HG03575 (cell line): ENCODE measurements at regions not wholly inside any gene's neighbourhood (a gene's known extent, or its start where the extent isn't known, plus 50 kb on each side); places are given as distances from the start of the nearest gene placed in this dataset.
"Not testable (repeated sequence)": the region's sequence is repeated elsewhere in the genome, so short reads cannot be mapped to it uniquely, and the experiment has no call there.

Experiments used
- ATAC-seq: cut with Tn5 transposase; IDR thresholded peaks from one replicate; pipeline ENCODE4 v1.9.1; 2021; ENCODE audit not compliant: unreplicated experiment, insufficient number of reproducible peaks, low FRiP score; ENCODE audit errors: extremely low read depth

DNA sequence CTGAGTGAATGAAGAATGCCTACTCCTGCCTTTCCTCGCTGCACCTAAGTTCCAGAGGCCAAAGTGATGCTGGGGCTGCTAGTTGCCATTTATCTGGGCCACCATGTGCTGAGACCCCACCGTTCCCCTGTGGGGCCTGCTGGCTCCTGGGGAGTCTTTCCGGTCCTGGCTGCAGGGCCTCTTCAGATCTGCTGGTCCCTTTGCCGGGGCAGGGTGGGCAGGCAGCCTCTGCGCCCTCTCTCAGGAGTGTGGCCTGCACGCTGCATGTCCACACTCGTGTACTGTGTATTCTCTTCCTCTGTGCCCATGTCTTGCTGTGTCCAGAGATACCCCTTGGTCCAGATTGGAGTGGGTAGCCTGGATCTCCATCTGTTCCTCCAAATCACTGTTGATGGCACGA lies 151.8 kb upstream of the MED13 start:
- no peak for ATAC-seq

DNA sequence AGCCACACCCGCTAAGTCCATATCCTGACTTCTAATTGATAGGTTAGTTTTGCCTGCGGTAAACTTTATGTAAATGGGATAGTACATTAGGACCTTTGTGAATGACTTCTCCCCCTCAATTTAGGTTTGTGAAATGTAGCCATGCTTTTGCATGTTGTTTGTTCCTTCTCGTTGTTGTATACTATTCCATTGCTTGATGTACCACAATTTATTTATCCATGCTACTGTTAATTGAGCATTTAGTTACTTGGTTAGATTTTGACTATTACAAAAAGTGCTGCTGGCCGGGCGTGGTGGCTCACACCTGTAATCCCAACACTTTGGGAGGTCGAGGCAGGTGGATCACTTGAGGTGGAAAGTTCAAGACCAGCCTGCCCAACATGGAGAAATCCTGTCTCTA lies 150.8 kb upstream of the MED13 start:
- ATAC-seq = not testable (repeated sequence)

DNA sequence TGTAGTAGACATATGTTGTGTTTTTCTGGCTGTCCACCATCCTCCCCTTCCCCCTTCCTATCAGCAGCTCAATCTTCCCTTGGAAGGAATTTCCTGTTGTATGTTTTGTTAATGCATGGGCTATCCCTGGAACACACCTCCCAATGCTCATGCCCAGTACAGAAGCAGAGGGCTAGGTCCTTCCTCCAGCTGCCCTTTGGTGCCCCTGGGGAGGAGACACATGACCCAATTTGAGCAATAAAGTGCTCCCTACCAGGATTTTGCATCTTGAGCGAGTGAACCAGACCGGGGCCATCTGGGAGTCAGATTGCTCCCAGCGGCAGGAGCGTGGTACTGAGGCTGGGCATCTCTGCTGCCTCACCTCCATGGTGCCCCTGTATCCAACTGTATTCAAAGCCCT lies 141.5 kb upstream of the MED13 start:
- ATAC-seq = no peak

DNA sequence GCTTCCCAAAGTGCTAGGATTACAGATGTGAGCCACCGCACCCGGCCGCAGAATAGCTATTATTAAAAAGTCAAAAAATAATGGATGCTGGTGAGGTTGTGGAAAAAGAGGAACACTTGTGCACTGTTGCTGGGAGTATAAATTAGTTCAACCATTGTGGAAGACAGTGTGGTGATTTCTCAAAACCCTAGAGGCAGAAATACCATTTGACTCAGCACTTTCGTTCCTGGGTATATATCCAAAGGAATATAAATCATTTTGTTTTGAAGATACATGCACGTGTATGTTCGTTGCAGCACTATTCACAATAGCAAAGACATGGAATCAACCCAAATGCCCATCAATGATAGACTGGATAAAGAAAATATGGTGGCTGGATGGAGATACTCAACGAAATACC lies 132.1 kb upstream of the MED13 start:
- ATAC-seq = not testable (repeated sequence)

DNA sequence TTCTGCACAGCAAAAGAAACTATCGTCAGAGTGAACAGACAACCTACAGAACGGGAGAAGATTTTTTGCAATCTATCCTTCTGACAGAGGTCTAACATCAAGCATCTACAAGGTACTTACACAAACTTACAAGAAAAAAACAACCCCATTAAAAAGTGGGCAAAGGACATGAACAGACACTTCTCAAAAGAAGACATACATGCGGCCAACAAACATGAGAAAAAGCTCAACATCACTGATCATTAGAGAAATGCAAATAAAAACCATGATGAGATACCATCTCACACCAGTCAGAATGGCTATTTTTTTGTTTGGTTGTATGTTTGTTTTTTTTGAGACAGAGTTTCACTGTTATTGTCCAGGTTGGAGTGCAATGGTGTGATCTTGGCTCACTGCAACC lies 131.5 kb upstream of the MED13 start:
- ATAC-seq = not testable (repeated sequence)

DNA sequence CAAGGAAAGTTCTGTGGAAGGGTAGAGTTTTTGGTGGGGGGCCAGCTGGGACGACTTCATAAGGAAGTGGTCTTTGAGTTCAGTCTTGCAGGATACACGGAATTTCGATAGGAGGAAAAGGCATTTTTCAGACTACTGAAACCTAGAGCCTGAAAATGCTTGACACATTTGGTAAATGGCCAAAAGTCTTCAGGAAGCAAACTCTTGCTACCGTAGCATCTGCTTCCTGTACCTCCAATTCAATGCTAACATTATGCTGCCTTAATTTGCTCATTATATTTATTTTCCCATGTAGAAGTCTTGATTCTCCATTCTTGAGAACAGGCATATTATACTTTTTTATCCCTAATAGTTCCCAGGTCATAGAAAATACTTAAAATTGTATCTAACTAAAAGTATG lies 129.3 kb upstream of the MED13 start:
- no peak for ATAC-seq

DNA sequence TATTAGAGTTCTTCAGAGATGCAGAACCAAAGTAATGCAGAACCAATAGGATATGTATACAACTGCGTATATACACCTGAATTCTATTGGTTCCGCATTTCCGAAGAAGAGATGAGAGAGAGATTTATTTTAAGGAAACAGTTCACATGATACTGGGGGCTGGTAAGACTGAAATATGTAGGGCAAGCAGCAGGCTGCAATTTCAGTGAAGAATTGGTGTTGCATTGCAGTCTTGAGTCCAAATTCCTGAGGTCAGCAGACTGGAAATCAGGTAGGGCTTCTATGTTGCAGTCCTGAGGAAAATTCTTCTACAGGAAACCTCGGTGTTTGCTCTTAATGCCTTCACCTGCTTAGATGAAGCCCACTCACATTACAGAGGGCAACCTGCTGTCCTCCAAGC lies 128.2 kb upstream of the MED13 start:
- no peak for ATAC-seq

DNA sequence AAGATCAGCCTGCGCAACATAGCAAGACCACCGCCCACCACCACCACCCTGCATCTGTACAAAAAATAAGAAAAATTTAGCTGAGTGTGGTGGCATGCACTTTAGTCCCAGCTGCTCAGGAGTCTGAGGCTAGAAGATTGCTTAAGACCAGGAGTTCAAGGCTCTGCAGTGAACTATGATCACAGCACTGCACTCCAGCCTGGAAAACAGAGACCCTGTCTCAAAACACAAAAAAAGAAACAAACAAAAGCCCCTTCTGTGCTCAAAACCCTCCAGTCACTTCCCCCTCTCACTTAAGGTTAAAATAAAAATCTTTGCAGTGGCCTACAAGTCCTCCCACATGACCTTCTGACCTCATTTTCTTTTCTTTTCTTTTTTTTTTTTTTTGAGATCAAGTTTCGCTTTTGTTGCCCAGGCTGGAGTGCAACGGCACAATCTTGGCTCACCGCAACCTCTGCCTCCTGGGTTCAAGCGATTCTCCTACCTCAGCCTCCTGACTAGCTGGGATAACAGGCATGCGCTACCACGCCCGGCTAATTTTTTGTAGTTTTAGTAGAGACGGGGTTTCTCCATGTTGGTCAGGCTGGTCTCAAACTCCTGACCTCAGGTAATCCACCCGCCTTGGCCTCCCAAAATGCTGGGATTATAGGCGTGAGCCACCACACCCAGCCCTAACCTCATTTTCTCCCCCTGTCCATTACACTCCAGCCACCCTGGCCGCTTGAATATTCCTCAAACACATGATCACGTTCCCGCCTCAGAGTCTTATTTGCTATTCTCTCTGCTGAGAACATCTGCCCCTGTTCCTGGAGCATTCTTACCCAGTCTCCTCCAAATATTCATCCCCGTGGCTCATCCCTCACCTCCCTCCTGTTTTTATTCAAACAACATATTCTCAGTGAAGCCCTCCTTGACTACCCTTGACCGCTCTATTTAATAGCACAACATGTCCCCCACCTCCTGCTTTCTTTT lies 126.6 kb upstream of the MED13 start:
- no peak for ATAC-seq

DNA sequence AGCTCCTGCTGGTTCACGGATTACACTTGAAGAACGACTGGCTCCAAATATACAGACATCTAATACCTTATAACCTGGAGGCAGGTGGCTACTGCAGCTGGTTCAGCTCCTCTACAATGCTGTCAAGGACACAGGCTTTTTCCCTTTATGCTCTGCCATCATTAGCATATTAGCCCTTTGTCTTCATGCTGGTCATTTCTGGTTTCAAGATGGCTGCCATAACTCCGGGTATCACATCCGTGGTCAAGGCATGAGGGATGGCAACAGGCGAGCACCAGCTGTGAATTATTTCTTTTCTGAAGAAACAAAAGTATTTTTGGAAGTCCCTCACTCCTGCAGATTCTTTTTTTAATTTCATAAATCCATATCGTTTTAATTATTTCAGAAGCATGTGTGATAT lies 124.3 kb upstream of the MED13 start:
- no peak for ATAC-seq

DNA sequence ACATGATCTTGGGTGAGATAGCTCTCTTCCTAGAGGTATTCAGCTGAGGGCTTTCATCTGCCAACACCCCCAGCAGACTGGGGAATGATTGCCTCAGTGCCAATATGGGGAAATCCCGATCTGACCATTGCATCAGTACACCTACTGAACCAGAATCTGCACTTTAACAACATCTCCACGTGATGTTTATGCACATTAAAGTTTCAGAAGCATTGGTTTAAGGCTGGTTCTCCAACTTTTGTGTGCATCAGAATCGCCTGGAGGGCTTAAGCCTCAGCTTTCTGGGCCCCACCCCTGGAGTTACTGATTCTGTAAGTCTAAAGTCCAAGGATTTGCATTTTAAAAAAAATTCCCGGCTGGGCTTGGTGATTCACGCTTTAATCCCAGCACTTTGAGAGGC lies 123.6 kb upstream of the MED13 start:
- ATAC-seq = no peak

DNA sequence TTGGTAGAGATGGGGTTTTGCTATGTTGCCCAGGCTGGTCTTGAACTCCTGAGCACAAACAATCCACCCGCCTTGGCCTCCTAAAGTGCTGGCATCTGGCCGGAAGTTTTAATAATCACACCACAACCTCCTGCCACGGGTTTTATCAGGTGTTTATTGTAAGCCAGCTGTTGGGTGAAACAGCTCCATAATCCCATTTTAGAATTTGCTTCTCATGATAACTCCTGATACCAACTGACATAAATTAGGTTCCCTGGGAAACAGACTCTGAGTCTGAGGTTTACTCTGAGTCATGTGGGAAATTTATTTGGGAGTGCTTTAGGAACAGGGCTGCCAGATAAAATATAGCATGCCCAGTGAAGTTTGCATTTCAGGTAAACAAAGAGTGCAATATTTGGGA lies 122.6 kb upstream of the MED13 start:
- ATAC-seq = no peak

DNA sequence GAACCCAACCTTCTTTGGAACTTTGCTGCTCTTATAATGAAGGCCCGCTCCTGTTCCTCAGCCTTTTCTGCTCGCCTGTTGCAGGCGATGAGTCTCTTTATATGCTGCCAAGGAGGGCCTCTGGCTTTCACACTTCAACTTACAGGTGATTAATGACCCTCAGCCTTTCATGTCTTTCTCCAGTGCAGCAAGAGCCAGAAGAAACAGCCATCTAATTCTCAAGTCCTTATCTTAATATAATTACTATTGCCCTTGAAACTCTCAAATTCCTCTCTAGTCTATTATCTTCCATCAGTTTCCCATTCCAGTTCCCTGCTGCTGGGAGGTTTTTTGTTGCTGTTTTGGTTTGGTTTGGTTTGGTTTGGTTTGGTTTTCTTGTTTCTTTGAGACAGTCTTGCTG lies 121.8 kb upstream of the MED13 start:
- no peak for ATAC-seq

DNA sequence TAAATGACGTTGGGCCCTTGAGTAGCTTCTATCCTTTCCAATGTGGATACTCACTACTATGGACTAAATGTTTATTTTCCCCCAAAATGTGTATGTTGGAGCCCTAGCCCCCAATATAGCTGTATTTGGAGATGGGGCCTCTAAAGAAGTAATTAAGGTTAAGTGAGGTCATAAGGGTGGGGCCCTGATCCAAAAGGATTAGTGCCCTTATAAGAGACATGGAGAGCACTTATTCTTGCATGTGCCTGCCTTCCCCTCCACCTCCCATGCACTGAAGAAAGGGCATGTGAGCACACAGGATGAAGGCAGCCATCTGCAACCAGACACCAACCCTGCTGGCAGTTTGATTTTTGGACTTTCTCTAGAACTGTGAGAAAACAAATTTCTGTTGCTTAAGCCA lies 115.7 kb upstream of the MED13 start:
- ATAC-seq = no peak

DNA sequence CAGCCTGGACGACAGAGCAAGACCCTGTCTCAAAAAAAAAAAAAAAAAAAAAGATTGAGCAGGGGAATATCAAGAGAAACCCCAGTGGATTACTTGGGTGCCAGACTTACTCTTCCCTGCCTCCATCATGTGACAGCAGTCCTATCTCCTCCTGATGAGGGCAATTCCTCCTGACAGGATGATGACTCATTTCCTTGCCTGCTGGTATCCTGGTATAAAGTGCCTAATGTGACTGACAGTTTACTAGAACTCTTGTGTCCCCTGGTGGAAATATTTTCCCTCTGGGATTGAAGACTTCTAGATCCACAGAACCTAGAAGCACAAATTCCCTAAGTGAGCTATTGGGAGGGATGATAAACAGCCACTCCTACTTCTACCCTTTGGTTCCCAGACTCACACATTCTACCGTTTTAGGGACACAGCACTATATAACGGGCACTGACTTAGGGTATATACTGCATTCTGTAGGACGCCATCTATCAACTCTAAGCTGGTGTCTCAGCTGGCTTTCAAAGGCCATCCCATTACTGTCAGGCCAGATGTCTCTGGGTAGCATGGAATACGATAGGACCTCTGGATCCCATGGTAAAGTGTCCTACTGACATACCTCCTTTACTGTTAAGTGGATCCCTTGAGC lies 114.6 kb upstream of the MED13 start:
- ATAC-seq = no peak

DNA sequence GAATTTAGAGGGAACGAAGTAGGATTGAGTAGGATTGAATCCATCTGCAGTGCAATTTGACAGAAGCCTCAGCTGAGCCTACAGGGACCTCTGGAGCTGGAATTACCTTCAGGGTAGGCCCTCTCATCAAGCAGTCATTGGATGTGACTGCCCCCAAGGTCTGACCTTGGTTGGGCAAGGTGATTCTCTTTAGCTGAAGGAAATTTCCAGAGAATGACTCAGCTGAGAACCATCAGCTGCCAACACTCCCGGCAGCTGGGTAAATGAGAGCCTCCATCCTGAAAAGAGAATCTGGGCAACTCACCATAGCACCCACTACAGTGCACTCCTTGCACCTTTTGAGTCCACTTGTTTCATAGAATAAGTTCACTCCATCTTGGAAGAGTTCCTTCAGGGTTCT lies 113.5 kb upstream of the MED13 start:
- ATAC-seq = no peak

DNA sequence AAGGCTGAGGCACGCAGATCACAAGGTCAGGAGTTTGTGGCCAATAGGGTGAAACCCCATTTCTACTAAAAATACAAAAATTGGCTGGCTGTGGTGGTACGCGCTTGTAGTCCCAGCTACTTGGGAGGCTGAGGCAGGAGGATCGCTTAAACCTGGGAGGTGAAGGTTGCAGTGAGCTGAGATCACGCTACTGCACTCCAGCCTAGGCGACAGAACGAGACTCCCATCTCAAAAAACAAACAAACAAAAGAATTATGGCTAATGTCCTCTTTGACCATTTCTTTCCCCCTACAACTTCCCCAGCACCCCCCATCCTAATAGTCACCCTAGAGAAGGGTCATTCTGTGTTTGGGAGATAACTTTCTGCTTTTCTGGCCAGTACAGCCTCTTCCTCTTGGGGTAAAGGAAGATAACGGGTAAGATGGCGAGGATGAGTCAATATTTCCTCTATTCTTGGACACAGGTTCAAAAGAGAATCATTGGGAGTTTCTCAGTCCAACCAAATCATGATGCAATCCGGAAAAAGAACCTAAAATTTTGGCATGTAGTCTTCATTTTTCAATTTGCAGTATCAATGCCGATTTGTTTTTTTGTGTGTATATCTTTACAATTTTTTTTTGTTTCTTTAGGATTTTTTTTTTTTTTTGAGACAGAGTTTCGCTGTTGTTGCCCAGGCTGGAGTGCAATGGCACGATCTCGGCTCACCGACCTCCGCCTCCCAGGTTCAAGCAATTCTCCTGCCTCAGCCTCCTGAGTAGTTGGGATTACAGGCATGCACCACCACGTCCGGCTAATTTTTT lies 107.6 kb upstream of the MED13 start:
- ATAC-seq = no peak

DNA sequence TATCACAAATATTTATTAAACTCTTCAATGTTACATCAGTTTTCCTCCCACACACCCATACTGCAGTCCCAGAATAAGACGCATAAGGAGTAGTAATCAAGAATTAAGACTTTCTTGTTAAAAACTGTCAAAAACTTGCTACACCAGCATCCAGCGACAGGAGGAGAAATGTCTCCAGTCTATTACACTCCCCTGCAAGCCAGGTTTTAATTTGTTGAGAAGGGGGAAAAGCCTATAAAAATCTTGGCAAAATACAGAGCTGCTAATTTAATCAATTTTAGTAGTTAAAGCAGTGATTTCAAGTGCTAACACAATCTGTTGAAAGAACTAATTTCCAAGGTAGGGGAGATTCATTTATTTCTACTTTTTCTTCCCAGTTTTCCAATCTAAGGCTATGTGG lies 102.0 kb upstream of the MED13 start:
- no peak for ATAC-seq

DNA sequence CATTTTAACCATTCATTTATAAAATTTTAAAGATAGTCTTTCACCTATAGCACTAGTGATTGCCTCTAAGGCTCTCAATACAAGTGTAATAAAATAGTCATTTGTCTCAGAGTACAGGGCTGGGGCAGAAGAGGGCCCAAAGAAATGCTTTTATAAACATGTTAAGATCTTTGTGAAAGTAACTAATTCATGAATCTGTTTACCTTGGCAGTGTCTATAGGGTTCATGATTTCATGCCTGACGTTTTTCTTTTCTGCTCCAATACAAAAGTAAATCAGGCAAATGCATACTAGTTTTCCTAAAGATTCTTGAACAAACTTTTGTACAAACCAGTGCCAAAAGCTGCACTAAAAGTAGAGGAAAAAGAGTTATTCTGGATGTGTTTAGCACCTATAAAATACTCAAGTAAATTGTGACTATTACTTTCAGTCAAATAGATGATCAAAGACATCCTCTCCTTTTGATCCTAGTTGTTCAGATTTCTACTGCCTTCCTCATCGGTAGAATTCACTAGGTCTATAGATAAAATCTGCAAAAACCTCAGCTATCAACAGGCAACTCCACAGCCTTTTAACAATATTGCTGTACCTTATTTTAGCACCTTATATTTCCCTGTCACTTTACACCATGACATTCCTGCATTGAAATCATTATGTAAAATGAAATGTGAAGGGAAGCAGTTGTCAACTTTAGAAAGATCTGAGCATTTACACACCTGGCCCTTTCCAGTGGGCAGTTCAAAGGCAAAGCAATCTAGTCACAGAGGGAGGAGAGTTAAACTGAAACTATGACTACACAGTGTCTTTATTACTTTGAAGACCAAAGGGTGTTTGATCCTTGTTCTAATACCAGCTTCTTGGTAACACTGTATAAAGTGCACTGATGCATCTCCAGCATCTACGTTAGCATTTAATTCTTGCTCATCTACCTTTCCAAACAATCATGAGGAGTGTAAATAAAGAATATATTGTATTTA lies 100.0 kb upstream of the MED13 start:
- no peak for ATAC-seq

DNA sequence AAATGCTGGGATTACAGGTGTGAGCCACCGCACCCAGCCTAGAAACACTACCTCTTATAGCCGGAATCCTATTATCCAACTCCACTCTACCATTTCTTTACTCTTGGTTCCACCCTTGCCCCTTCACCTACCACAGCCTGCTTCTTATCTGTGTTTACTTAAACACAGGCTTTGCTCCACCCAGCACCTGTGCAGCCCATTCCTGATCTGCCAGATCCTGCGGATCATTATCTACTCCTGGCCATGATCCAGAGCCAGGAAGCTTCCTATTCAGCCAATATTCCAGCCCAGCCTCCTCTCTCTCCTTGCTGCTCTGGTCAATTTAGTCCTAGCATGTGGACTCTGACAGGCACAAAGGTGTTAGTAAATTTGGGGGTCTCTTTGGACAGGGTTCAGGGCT lies 98.8 kb upstream of the MED13 start:
- ATAC-seq = no peak
